ENCODE measurements at regions not wholly inside any gene's neighbourhood (a gene's known extent, or its start where the extent isn't known, plus 50 kb on each side); places are given as distances from the start of the nearest gene placed in this dataset.

GRCh38 chr1:5478961-5479360 lies 513.3 kb downstream of the NPHP4 start:
- TF ChIP-seq, protein P1, sequence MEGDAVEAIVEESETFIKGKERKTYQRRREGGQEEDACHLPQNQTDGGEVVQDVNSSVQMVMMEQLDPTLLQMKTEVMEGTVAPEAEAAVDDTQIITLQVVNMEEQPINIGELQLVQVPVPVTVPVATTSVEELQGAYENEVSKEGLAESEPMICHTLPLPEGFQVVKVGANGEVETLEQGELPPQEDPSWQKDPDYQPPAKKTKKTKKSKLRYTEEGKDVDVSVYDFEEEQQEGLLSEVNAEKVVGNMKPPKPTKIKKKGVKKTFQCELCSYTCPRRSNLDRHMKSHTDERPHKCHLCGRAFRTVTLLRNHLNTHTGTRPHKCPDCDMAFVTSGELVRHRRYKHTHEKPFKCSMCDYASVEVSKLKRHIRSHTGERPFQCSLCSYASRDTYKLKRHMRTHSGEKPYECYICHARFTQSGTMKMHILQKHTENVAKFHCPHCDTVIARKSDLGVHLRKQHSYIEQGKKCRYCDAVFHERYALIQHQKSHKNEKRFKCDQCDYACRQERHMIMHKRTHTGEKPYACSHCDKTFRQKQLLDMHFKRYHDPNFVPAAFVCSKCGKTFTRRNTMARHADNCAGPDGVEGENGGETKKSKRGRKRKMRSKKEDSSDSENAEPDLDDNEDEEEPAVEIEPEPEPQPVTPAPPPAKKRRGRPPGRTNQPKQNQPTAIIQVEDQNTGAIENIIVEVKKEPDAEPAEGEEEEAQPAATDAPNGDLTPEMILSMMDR (IDR thresholded peaks at IDR 0.05; ENCODE audit: insufficient read depth, low read depth, low read length, missing control alignments) = no peak
- no peak overlapping the region for H3K4me3 ChIP-seq (ENCODE audit: low read depth, low read length)
- no peak for DNase-seq (ENCODE audit: low read depth)

- no peak for DNase-seq (ENCODE audit: low read depth)
- TF ChIP-seq, protein P1 (IDR thresholded peaks at IDR 0.05; ENCODE audit: insufficient read depth, low read depth, low read length, missing control alignments) = no peak
- no peak overlapping the region for H3K4me3 ChIP-seq (ENCODE audit: low read depth, low read length)
Measured at GRCh38 chr1:5478156-5478695, 514.0 kb downstream of the NPHP4 start.

GRCh38 chr1:5477716-5478115 lies 514.5 kb downstream of the NPHP4 start:
- no peak overlapping the region for H3K4me3 ChIP-seq (ENCODE audit: low read depth, low read length)
- TF ChIP-seq, protein P1 (IDR thresholded peaks at IDR 0.05; ENCODE audit: insufficient read depth, low read depth, low read length, missing control alignments) = no peak
- DNase-seq (ENCODE audit: low read depth) = no peak

DNA sequence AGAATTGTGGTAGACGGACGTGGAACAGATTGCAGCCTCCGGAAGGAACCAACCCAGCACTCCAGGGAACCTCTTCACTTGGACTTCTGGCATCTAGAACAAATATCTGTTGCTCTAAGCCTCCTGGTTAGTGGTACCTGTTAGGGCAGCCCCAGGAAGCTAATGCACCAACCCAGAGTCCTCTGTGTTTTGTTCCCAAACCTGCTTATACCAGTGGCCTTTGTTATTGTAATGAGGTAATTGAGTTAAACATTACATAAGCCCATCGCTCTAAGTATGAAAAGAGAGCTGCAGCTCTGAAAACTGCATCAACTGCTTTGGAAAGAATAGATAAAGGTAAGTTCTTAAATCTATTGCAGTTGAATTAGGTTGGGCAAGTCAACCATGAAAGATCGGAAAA lies 516.7 kb downstream of the NPHP4 start:
- no peak overlapping the region for H3K4me3 ChIP-seq (ENCODE audit: low read depth, low read length)
- no peak for DNase-seq (ENCODE audit: low read depth)
- TF ChIP-seq, protein P1 (IDR thresholded peaks at IDR 0.05; ENCODE audit: insufficient read depth, low read depth, low read length, missing control alignments) = no peak

- H3K4me3 ChIP-seq (ENCODE audit: low read depth, low read length) = no peak overlapping the region
- DNase-seq (ENCODE audit: low read depth) = no peak
- TF ChIP-seq, protein P1 (IDR thresholded peaks at IDR 0.05; ENCODE audit: insufficient read depth, low read depth, low read length, missing control alignments) = no peak
Measured at GRCh38 chr1:5473268-5473667, 519.0 kb downstream of the NPHP4 start.

GRCh38 chr1:5466487-5466886 lies 525.7 kb downstream of the NPHP4 start:
- no peak for DNase-seq (ENCODE audit: low read depth)
- H3K4me3 ChIP-seq (ENCODE audit: low read depth, low read length) = no peak overlapping the region
- TF ChIP-seq, protein P1 (IDR thresholded peaks at IDR 0.05; ENCODE audit: insufficient read depth, low read depth, low read length, missing control alignments) = no peak

DNA sequence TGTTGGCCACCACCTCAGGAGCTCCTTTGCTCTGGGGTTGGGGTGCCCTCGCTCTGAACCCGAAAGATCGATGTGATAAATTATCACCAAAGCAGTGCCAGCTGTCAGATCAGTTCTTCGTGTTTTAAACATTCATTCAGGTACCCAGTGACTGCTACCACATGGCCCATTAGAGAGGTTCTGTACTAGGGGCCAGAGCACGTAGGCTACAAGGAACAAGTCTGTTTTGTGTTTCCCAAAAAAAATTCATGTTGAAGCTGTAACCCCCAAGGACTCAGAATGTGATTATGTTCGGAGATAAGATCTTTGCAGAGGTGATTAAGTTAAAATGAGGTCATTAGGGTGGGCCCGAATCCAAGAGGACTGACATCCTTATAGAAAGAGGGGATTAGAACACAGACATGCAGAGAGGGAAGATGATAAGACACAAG lies 526.9 kb downstream of the NPHP4 start:
- no peak for DNase-seq (ENCODE audit: low read depth)
- TF ChIP-seq, protein P1 (IDR thresholded peaks at IDR 0.05; ENCODE audit: insufficient read depth, low read depth, low read length, missing control alignments) = no peak
- no peak overlapping the region for H3K4me3 ChIP-seq (ENCODE audit: low read depth, low read length)

Data from GM12865 (cell line).